ENCODE measurements at regions not wholly inside any gene's neighbourhood (a gene's known extent, or its start where the extent isn't known, plus 50 kb on each side); places are given as distances from the start of the nearest gene placed in this dataset.
"Not testable (repeated sequence)": the region's sequence is repeated elsewhere in the genome, so short reads cannot be mapped to it uniquely, and the experiment has no call there.

DNA sequence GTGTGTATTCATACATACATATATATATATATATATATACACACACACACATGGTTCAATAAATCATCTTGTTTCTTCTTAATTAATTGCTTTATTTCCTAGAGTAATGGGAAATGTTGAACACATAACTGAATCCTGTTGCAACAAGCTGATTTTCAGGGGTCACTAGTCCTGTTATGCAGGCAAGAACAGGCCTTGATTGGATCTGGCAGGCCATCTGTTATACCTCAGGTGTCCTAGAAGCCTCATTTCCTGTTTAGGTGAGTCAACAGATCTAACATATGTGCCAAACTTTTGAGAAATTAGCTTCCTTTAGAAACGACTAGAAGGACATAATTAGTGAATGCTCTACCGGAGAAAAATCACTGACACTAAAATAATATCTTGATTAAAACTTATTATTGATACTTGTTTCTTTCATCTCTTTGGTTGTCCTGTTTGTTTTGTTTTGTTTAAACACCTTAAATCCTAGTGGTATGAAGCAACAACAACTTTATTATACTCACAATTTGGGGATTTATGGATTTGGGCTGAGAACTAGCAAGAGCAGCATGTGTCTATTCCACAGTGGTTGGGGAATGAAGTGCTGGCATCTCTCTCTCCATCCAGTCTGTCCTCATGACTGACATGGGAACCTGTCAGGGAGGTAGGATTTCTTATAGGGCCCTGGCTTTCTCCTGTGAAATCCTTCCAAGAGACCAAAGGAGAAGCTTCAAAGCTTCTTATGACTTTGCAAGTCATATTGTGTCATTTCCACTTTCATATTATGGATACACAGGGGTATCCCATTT lies 552.6 kb downstream of the NSUN3 start:
- DNase-seq = no peak

DNA sequence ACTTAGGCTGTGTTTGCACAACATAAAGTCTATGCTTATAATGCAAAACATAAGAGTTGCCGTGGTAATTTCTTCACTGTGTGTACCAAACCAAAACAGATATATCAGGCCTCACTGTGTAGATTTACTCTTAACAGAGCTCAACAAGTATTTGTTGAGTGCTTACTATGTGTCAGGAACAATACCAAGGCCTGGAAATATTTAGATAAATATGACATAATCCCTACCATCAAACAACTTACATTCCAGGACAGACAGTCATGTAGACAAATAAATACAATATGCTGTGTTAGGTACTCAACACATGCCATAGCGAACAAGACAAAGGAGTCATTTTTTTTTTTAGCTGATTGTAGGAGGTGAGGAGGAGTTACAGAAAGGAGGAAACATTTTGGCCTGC lies 554.0 kb downstream of the NSUN3 start:
- no peak for DNase-seq

DNA sequence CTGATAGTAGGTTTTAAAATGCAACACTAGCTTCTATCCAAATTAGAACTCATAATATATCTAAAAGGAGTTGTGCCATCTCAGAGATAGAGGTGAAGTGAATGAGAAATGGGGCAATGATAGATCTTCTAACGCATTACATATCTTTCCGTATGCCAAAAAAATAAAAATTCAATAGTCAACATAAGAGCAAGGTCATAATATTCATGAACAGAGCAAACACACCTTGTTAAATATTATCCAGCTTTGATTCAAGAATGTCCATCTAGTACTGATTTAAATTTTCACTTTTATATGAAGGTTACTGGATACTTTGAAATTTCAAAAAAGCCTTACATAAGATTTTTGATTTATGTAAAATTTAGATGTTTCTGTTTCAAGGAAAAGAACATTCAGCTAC lies 554.5 kb downstream of the NSUN3 start:
- no peak for DNase-seq

DNA sequence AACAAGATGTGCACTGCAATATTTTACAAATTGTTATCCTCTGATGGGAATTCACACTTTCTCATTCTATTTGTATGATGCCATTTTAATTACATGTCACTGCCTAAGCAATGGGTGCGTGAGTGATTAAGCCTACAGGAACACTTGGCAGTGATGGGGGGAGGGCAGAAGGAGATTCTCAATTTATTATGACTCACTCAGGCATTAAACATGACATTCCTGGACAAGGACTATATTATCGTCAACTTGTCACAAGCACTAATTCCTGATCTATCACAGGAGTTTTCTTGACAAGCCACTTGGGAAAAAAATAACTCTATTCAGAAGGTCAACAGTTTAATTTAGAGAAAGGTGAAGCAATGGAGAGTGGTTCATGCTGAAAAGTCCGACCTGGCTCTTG lies 556.8 kb downstream of the NSUN3 start:
- DNase-seq = no peak

DNA sequence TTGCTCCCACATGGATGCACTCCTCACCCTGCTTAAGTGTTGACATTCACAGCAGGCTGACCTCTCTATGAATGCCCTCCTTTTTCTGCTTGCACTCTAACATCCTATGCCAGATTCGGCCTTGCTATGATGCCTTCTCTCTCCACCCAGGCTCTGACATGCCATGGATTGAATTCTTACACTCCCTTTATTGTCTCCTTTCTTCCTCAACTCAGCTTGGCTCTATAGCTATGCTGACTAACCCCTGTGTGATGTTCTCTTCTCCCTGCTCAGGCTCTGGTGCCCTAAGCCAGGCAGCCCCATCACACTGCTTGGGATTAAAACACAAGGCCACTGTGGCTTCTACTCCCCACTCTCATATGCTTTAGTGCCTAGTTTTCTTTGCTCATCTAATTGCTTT lies 563.7 kb downstream of the NSUN3 start:
- no peak for DNase-seq

DNA sequence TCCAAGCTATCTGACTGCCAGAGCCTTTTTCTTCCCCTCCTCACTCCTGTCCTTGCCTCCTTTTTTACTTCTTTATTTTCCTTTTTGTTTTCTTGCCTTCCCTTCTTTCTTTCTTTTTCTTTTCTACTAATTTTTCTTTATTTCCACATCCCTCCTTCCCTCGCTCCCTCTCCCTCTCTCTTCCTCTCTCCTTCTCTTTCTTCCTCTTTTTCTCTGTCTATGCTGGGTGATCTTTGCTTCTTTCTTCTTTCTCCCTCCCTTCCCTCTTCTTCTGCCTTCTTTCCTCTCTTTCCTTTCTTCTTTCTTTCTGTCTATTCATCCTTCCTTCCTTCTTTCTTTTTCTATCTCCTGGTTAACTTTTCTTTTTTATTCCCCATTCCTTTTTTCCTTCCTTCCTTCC lies 564.8 kb downstream of the NSUN3 start:
- no peak for DNase-seq

DNA sequence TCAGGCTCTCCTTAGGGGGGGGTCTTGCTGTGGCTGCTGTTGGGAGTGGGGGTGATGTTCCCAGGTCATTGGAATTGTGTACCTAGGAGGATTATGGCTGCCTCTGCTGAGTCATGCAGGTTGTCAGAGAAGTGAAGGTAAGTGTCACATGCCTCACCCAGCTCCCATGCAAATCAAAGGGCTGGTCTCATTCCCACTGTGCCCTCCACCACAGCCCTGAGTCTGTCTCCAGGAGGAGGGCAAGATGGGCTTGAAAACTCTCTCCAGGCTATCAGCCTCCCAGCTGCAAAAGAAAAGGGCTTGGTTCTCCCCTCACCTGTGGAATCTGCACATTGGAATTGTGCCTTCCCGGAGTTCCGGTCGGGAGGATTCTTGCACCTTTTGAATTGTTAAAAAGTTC lies 580.5 kb downstream of the NSUN3 start:
- no peak for DNase-seq

DNA sequence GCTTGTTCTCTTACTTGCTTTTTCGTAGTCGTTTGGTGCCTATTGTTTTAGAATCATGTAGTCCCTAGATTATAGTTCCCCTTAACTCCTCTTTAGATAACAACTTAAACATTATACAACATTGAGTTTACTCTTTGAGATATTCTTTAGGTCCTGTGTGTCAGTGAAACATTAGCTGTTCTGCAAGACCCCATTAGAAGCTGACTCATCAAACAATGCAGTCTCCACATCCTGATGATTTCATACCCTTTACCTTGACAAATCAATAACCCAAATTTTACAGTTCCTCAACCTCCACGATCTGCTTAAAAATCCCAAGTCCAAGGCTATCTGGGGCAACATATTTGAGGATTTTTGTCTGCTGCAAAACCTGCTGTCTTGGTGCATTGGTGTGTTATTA lies 582.9 kb downstream of the NSUN3 start:
- DNase-seq = no peak

DNA sequence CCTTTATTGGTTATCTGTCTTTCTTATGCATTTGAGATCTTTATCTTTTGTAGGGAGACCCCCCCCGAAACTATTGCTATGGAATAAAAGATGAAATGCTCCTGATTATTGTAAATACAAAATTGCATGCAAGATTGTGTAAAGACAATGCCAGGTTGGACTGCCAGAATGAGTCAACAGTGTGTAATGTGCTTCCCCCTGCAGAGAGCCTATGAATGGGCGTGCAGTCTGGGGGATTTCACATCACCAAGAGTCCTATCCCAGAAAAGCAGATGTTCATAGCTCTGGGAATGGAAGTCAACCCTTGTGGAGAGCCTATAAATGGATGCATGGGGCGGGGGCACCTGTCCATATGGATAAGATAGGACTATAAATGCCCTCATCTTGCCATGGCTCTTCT lies 584.3 kb downstream of the NSUN3 start:
- no peak for DNase-seq

DNA sequence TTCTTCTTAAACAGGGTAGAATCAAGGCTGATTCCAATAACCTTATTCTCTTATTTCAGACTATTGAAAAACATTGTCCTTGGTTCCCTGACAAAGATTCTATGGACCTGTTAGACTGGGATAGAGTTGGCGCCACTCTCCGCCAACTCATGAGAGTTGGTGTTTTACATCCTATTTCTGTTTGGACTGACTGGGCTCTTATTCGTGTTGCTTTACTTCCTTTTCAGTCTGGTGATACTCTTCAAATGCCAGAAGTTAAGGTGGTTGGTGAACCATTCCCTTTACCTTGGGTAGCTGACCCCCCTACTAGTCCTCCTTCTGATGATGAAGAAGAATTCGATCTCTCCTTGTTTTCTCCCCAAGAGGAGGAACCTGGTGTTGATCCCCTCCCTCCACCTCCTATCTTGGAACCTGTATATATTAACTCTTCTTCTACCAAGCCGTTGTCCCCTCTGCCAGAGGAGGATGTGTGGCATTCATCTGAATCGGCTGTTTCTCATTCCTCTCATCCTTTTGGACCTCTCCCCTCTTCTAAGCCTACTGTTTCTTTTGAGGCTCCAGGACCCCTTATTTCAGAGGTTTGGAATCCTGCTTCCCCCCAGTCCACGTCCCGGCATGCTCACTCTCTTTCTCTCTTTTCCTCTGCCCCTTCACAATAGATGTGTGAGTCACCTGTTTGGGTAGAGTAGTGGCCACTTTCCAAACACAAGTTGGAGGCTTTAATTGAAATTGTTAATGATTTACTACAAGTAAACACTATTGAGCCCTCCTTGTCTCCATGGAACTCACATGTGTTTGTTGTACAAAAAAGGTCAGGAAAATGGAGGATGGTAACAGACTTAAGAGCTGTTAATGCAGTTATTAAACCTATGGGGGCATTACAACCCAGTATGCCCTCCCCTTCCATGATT lies 585.7 kb downstream of the NSUN3 start:
- DNase-seq = not testable (repeated sequence)

DNA sequence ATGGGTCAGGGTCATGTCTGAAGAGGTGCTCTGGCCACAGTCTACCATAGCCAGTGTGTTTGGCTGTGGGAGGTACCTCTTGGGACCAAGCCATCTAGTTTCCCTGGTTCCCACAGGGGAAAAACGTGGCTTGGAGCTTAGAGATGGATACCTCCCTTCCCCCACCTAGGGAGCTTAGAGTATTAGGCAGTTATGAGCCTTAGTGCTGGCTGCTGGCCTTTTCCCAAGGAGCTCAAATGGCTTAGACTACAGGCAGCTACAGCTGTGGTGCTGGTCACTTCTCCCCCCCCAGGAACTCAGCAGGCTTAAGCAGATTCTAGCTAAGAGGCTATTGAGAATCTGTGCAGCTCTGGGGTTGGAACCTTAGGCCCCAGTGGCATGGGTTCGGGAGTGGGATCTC lies 591.2 kb downstream of the NSUN3 start:
- no peak for DNase-seq

DNA sequence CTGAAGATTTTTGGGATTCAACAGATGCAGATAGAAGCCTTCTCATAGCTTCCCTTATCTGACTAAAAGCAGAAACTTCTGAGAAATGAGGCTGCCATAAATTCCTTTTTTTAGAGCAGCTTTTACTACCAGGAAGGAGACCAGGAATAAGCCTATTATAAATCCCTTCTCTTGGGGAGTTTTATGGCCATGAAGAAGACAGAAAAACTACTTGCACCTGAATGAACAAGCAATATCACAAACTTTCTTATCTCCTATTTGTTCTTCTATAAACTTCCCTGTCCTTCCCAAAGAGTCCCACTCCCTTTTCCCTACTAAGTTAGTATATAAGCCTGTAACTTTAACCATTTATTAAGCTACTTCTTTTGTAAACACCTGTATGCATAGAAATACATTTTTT lies 603.1 kb downstream of the NSUN3 start:
- DNase-seq = no peak

DNA sequence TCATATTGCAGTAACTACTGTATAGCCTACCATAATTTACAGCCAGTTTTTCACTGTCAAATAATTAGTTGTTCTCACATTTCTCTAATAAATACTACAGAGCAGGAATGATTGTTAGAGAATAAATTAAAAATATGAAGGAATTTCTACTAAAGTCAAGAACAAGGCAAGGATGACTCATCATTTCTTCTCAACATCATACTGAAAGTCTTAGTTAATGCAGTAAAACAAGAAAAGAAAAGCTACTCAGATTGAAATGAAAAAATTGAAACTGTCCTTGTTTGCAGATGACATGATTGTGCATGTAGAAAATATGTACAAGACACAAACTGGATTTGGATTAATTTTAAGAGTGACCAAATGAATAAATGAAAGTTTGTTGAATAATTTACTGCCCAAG lies 608.2 kb downstream of the NSUN3 start:
- no peak for DNase-seq

DNA sequence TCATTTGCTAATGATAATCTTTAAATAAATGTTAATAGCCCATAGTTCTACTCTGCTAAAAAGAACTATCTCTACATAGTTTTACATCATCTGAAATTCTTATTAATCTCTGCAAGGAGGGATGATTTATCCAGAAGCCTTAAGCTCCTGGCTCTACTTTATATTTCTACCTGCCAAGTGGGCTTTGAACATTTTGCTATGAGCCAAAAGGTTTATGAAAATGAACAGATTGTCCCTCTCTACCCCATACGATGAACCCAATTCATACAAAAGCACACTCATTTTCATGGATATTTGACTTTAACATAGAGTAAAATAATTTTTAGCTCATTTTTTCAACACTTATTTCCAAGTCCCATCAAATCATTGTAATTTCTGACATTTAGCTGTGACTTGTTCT lies 611.0 kb downstream of the NSUN3 start:
- no peak for DNase-seq

DNA sequence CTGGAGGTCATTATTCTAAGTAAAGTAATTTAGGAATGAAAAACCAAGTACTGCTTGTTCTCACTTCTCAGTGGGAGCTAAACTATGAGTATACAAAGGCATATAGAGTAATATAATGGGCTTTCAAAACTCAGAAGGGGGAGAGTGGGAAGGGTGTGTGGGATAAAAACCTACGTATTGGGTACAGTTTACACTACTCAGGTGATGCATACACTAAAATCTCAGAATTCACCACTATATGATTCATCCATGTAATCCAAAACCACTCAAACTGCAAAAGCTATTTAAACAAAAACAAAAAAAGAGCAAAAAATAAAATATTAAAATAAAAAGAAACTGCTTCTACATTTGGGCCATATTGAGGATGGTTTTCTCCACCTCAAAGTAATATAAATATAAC lies 623.3 kb downstream of the NSUN3 start:
- no peak for DNase-seq

DNA sequence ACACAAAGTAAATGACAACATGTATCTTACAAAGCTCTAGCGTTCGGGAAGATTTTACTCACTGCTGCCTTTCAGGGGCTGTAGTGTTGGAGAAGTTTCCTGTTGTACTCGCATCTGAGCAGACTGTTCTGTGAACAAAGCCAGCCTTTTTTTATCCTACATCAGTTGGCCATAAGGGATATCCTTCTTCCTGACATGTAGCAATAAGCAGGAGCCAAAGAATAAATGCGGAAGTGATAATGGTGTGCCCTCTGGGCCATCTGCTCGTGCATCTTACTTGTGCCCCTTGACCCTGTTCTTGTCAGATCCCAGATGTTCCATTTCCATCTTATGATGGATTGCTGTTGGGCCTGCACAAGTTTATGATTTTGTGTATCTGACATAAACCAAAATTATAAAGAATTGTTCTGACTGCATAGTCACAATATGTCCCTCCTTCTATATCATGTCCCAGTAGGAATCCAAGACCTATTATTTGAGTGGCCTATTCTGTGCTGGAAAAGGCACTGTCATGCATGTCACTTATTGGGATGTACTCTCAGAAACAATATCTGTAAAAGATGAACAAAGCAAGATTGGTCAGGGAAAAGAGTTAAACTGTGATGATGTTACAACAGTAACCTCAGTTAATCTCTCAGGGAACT lies 631.3 kb downstream of the NSUN3 start:
- no peak for DNase-seq

DNA sequence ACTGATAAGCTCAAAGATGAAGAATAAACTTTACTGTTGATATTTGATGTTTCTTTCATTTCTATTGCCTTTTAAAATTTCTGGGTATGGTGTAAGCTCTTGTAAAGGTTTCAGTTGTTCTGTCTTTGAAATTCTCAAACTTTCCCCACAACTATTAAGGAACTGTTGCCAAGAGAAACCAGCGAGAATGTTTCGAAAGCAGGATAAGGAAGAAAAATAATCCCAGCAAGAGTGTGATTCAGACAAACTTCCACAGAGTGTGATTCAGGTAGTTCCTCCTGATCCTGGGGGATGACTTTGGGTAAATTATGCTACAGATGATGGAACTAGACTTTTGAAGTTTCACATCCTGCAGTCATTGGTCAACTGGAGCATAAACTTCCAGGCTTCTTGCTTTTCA lies 632.0 kb downstream of the NSUN3 start:
- no peak for DNase-seq

DNA sequence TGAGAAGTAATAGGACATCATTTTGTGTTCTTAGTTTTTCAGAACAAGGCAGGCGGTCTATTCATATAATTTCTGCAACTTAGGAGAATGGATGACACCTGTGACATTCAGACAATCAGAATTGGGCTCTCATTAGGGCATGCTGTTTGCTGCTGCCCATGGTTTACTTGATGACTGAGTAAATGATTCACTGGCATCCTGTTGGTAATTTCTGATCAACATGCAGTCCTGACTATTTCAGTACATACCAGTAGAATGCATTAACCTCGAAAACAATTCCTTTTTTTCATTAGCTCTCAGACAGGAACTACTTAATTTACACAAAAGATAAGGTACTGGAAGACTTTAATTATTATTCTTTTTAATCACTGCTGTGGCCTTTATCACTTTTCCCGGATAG lies 641.6 kb downstream of the NSUN3 start:
- no peak for DNase-seq

DNA sequence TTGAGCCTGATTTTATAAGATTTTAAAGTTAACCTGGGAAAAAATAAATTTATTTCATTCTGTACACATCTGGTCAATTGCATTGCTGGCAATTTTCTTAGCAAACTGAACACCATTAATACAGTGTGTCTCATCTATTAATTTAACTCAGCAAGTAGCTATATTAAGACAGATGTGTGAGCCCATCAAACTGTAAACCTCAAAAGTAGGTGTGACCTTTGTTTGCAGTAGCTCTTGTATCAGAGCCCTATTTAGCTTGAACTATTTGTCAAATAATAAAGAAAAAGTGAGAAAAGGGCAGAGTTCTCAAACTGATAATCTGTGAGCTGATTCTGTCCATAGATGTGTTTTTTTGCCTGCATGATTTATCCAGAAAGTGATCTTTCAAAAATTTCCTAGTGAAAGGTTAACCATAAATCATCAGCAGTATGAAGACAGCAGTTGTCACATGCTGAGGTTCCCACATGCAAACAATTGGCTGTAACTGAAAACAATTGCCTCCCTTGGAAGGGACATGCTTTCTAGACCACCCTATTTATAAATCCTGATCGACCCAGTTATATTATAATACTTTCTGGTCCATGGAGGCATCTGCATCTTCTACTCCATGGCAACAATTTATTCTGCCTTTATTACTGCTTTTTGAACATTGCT lies 646.5 kb downstream of the NSUN3 start:
- no peak for DNase-seq

DNA sequence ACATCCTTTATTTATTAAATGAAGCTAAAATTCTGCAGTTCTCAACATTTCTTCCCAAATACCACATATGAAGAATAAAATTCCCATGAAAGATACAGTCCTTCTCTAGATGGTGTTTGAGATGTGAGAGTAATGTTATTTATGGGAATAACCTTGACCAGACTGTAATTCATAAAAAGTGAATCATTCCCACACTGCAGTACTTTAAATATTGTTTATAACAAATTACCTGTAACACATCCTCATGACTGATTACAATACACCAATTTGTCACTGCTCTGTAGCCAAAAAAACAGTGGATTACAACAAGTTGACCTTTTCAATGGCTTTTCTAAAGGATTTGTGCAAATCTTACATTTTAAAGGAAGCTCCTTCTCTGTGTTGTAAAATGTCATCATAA lies 651.3 kb downstream of the NSUN3 start:
- no peak for DNase-seq

DNA sequence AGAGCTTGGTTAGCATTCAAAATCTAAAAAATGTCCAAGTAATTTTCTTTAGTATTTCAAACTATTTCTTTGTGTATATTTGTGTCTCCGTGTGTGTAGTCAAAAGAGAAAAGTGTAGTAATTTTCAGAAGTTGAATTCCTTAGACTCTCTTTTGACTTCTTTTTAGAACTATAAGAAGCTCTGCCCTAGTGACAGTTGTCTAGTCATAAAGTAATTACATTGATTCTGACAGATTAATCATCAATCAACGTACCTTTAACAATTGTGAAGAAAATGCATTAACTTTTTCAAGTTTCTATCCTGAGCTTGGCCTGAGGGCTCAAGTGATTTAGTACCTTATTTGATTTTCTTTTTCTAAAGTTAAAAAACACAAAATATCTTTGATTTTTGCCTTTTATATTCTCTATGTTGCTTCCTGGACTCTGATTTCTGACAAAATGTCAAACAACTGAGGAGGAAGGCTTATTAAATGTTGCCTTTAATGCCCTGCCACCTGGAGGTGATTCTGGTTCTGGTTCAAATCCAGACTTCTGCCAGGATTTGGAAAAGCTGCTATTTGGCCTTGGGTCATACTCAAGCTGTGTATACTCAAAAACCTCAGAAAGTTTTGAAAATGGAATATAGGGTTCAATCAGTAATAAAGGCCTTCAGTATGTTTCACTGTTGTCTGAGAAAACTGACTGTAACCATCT lies 653.6 kb downstream of the NSUN3 start:
- DNase-seq = no peak

DNA sequence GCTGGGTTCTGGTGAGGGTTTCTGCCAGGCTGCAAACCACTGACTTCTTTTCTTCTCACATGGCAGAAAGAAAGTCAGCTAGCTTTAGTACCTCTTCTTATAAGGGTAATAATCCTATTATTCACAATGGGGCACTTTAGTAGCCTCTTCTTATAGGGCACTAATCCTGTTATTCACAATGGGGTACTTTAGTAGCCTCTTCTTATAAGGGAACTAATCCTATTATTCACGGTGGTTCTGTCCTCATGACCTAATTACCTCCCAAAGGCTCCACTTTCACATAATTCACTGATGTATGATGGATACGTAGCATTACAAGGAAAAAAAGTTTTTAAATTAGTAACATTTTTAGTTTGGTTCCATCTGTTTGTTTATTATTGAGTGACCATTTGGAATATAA lies 671.3 kb downstream of the NSUN3 start:
- DNase-seq = no peak

DNA sequence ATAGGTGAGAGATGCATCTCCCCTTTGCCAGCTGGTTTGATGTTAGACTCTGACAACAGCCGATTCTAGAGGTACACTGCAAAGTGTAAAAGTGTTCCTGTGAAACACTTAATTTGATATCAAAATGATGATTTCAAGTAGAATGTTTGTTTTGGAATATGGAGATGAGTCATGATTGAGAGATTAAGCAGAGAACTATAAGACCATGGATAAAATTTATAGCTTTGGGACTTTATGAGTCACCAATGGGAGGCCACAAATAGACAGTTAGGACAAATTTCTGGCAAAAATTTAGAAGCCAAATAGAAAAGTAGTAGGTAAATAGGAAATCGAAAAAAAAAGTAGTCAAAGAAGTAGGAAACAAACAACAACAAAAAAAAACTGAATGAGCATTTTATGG lies 672.5 kb downstream of the NSUN3 start:
- no peak for DNase-seq
